Activated T-helper 1 cell treated with anti-CD3 and anti-CD28 coated beads, Interleukin-12 subunit alpha, Interleukin-12 subunit beta, Interleukin-2, Interleukin-4 antibody, amounts not matched to agents 30 ng/mL and 10 ng/mL and 1 ng/mL, durations not matched to agents 14 hours and 24 hours and 36 hours (primary cell): ENCODE measurements at regions not wholly inside any gene's neighbourhood (a gene's known extent, or its start where the extent isn't known, plus 50 kb on each side); places are given as distances from the start of the nearest gene placed in this dataset.

Source experiments
- DNase-seq: peaks from one replicate; pipeline ENCODE4 v3.0.0; 2021; ENCODE audit warnings: low spot score
- H3K27ac Mint-ChIP-seq: one replicate; pipeline ENCODE4 v1.8.0; 2021; ENCODE audit warnings: mild to moderate bottlenecking, mixed read lengths
- H3K27me3 Mint-ChIP-seq: one replicate; pipeline ENCODE4 v1.8.0; 2022; ENCODE audit warnings: mild to moderate bottlenecking, moderate library complexity, mixed read lengths; ENCODE audit not compliant: insufficient read depth
- H3K36me3 Mint-ChIP-seq: one replicate; pipeline ENCODE4 v1.8.0; 2021; ENCODE audit warnings: low read depth, mixed read lengths
- H3K4me1 Mint-ChIP-seq: one replicate; pipeline ENCODE4 v1.8.0; 2021; ENCODE audit warnings: low read depth, mixed read lengths
- H3K4me3 Mint-ChIP-seq: one replicate; pipeline ENCODE4 v1.8.0; 2021; ENCODE audit warnings: mild to moderate bottlenecking, moderate library complexity, mixed read lengths
- H3K9me3 Mint-ChIP-seq: one replicate; pipeline ENCODE4 v1.8.0; 2021; ENCODE audit warnings: mixed read lengths
- intact Hi-C: fragments of 100-400 bp; cut with micrococcal nuclease; formaldehyde crosslinking; loops from one replicate; pipeline ENCODE4 v1.15.1; 2024

- intact Hi-C loops, result no loop called here
- H3K4me1 Mint-ChIP-seq, result no peaks in the 10 kb centered on the region
- H3K27me3 Mint-ChIP-seq, result no peaks in the 10 kb centered on the region
- peaks cover 20% of the 10 kb centered on the region for H3K9me3 Mint-ChIP-seq
- no peak for DNase-seq
- H3K4me3 Mint-ChIP-seq, result no peak overlapping the region
- no peaks in the 10 kb centered on the region for H3K36me3 Mint-ChIP-seq
- H3K27ac Mint-ChIP-seq, result no peak overlapping the region
Measured at GRCh38 chr20:6993011-6993410, 225.5 kb downstream of the BMP2 start.

DNA sequence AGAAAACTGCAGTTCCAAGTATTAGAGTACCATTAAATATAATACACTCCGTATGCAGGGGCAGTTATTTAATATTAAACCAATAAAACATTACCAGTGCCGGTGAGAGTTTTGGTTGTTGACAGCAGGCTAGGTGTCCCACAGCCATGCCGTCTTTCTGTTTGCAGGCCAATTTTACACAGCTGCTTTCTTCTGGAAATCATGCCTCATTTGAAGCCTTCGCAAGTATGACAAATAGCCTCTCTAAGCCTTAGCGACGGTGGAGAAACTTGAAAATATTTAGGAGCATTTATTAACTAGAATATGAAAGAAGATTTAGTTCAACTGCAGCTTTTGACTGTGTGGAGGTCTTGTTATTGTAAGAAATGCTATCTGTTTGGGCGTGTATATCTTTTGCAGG is 226.0 kb downstream of the BMP2 start:
- Mint-ChIP-seq H3K4me1 (no peaks in the 10 kb centered on the region), H3K27me3 (no peaks in the 10 kb centered on the region), H3K9me3 (peaks cover 20% of the 10 kb centered on the region), H3K4me3 (no peak overlapping the region), H3K36me3 (no peaks in the 10 kb centered on the region), H3K27ac (no peak overlapping the region)
- intact Hi-C loops, result no loop called here
- no peak for DNase-seq

- intact Hi-C loops, result no loop called here
- Mint-ChIP-seq H3K9me3 (peaks cover 20% of the 10 kb centered on the region), H3K4me3 (no peak overlapping the region), H3K4me1 (no peaks in the 10 kb centered on the region), H3K36me3 (no peaks in the 10 kb centered on the region), H3K27me3 (no peaks in the 10 kb centered on the region), H3K27ac (no peak overlapping the region)
- no peak for DNase-seq
Measured at GRCh38 chr20:6994452-6994851, 227.0 kb downstream of the BMP2 start.

DNA sequence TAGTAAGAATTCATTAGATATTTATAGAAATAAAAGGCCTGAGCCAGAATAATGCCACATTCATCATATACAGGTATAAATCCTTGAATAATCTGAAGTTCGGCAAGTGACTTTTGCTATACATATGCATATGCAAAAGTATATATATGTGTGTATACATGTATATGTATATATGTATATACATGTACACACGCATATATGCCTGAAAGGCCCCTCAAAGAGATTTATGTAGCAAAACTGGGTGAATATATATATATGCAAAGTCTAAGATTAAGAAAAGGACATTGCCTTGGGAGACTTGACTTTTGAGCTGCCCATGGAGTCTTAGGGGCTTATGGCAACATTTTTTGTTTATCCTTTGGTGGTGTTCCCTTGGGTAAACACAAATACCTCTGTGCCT is 231.4 kb downstream of the BMP2 start:
- intact Hi-C loops, result no loop called here
- no peaks in the 10 kb centered on the region for H3K36me3 Mint-ChIP-seq
- H3K27me3 Mint-ChIP-seq, result no peaks in the 10 kb centered on the region
- no peak for DNase-seq
- H3K27ac Mint-ChIP-seq, result no peak overlapping the region
- H3K4me1 Mint-ChIP-seq, result no peaks in the 10 kb centered on the region
- H3K9me3 Mint-ChIP-seq, result peaks cover 14% of the 10 kb centered on the region
- H3K4me3 Mint-ChIP-seq, result no peak overlapping the region

DNA sequence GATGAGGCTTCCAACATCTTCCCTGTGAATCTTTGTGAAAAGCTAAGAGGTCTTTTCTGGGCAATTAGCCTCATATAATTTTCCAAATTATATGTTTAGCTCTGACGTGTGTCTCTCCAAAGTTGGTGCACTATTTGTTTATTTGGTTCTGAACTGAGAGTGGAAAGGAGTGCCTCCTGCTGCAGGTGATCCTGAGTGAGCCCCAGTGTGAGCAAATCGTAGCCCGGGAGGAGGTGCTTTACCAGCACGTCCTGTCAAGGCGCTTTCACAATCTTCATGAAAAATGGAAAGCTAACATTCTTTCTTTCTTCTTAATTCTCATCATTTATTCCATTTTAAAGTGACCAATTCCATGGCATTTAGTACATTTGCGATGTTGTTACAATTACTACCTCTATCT is 231.9 kb downstream of the BMP2 start:
- H3K36me3 Mint-ChIP-seq, result no peaks in the 10 kb centered on the region

DNA sequence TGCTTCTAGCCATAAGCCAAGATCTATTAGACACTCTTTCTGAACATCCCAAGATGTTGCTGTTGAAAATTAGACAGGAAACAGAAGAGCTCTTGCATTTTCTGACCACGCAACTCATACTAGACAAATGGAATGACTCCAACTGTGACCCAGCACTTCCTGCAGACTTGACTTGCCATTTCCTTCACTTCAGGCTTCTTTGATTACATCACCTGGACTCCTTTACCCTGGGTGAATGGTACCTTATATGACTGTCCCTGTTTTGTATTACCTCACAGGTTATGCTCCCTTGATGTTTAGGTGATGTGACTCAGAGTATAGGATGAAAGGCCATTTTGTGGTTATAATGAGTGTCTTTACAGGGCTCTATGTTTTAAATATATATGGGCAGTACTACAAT is 236.1 kb downstream of the BMP2 start:
- intact Hi-C loops, result no loop called here
- Mint-ChIP-seq H3K4me1 (no peaks in the 10 kb centered on the region), H3K36me3 (no peaks in the 10 kb centered on the region), H3K27ac (no peak overlapping the region), H3K9me3 (peaks cover 25% of the 10 kb centered on the region), H3K4me3 (no peak overlapping the region), H3K27me3 (no peaks in the 10 kb centered on the region)
- no peak for DNase-seq

More for the DNA sequence above, 231.9 kb downstream of the BMP2 start:
- Mint-ChIP-seq H3K4me1 (no peaks in the 10 kb centered on the region), H3K27me3 (no peaks in the 10 kb centered on the region), H3K27ac (no peak overlapping the region), H3K9me3 (peaks cover 12% of the 10 kb centered on the region), H3K4me3 (no peak overlapping the region)
- intact Hi-C loops, result no loop called here
- DNase-seq, result no peak

- Mint-ChIP-seq H3K36me3 (no peaks in the 10 kb centered on the region), H3K9me3 (peaks cover 34% of the 10 kb centered on the region), H3K27ac (no peak overlapping the region), H3K4me3 (no peak overlapping the region), H3K4me1 (no peaks in the 10 kb centered on the region), H3K27me3 (no peaks in the 10 kb centered on the region)
- no peak for DNase-seq
- intact Hi-C loops, result no loop called here
Measured at GRCh38 chr20:7004801-7005200, 237.3 kb downstream of the BMP2 start.

DNA sequence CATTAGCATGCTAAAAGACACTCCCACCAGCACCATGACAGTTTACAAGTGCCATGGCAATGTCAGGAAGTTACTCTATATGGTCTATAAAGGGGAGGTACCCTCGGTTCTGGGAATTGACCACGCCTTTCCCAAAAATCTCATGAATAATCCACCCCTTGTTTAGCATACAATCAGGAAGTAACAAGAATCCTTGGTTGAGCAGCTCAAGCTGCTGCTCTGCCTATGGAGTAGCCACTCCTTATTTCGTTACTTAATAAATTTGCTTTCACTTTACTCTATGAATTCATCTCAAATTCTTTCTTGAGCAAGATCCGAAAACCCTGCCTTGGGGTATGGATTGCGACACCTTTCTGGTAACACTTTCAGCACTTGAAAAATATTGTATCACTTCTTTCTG is 243.0 kb downstream of the BMP2 start:
- no peaks in the 10 kb centered on the region for H3K4me1 Mint-ChIP-seq
- H3K27me3 Mint-ChIP-seq, result no peaks in the 10 kb centered on the region
- DNase-seq, result no peak
- H3K27ac Mint-ChIP-seq, result no peak overlapping the region
- no peaks in the 10 kb centered on the region for H3K36me3 Mint-ChIP-seq
- intact Hi-C loops, result no loop called here
- H3K4me3 Mint-ChIP-seq, result no peak overlapping the region
- peaks cover 27% of the 10 kb centered on the region for H3K9me3 Mint-ChIP-seq

- H3K9me3 Mint-ChIP-seq, result no peaks in the 10 kb centered on the region
- no peaks in the 10 kb centered on the region for H3K36me3 Mint-ChIP-seq
- H3K27me3 Mint-ChIP-seq, result no peaks in the 10 kb centered on the region
- DNase-seq, result no peak
- no peaks in the 10 kb centered on the region for H3K4me1 Mint-ChIP-seq
- H3K27ac Mint-ChIP-seq, result no peak overlapping the region
- H3K4me3 Mint-ChIP-seq, result no peak overlapping the region
- intact Hi-C loops, result no loop called here
Measured at GRCh38 chr20:7015257-7015656, 247.8 kb downstream of the BMP2 start.

DNA sequence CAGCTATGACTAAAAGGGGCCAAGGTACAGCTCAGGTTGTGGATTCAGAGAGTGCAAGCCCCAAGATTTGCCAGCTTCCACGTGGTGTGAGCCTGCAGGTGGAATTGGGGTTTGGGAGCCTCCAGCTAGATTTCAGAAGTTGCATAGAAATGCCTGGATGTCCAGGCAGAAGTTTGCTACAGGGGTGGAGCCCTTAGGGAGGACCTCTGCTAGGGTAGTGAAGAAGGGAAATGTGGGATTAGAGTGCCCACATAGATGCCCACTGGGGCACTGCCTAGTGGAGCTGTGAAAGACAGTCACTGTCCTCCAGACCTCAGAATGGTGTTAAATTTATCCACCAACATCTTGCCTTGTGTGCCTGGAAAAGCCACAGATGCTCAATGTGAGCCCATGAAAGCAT is 255.1 kb downstream of the BMP2 start:
- DNase-seq, result no peak
- Mint-ChIP-seq H3K4me1 (no peaks in the 10 kb centered on the region), H3K9me3 (peaks cover 13% of the 10 kb centered on the region), H3K36me3 (no peaks in the 10 kb centered on the region), H3K4me3 (no peak overlapping the region), H3K27ac (no peak overlapping the region), H3K27me3 (no peaks in the 10 kb centered on the region)
- intact Hi-C loops, result no loop called here

GRCh38 chr20:7025635-7026034 is 258.1 kb downstream of the BMP2 start:
- H3K27me3 Mint-ChIP-seq, result no peaks in the 10 kb centered on the region

DNA sequence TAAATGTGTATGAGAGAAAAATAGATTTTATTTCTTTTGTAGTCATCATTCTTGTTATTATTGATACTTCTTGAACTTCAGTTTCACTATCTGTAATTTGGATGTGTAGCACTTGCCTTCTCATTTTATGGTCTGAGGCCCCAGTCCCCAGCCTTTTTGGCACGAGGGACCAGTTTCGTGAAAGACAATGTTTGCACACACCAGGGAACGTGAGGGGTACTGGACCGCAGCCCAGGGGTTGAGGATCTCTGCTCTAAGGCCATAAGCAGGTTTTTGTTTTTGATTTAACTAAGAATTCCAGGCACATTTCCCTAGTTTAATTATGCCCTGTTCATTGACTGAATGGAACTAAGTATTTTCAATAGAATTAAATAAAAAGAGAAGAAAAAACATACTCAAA is 261.5 kb downstream of the BMP2 start:
- no peak overlapping the region for H3K4me3 Mint-ChIP-seq
- no peaks in the 10 kb centered on the region for H3K27me3 Mint-ChIP-seq
- DNase-seq, result no peak
- H3K9me3 Mint-ChIP-seq, result peaks cover 4% of the 10 kb centered on the region
- no peaks in the 10 kb centered on the region for H3K4me1 Mint-ChIP-seq
- H3K36me3 Mint-ChIP-seq, result no peaks in the 10 kb centered on the region
- no peak overlapping the region for H3K27ac Mint-ChIP-seq
- intact Hi-C loops, result no loop called here

More at GRCh38 chr20:7025635-7026034, 258.1 kb downstream of the BMP2 start:
- intact Hi-C loops, result no loop called here
- Mint-ChIP-seq H3K27ac (no peak overlapping the region), H3K36me3 (no peaks in the 10 kb centered on the region), H3K4me3 (no peak overlapping the region), H3K9me3 (peaks cover 17% of the 10 kb centered on the region), H3K4me1 (no peaks in the 10 kb centered on the region)
- DNase-seq, result no peak

GRCh38 chr20:7031222-7031621 is 263.7 kb downstream of the BMP2 start:
- Mint-ChIP-seq H3K9me3 (peaks cover 14% of the 10 kb centered on the region), H3K36me3 (no peaks in the 10 kb centered on the region), H3K4me3 (no peak overlapping the region), H3K27me3 (no peaks in the 10 kb centered on the region), H3K4me1 (no peaks in the 10 kb centered on the region), H3K27ac (no peak overlapping the region)
- intact Hi-C loops, result no loop called here
- no peak for DNase-seq

- no peaks in the 10 kb centered on the region for H3K27me3 Mint-ChIP-seq
- no peak for DNase-seq
- intact Hi-C loops, result no loop called here
- H3K27ac Mint-ChIP-seq, result no peak overlapping the region
- no peak overlapping the region for H3K4me3 Mint-ChIP-seq
- no peaks in the 10 kb centered on the region for H3K4me1 Mint-ChIP-seq
- H3K36me3 Mint-ChIP-seq, result no peaks in the 10 kb centered on the region
- peaks cover 17% of the 10 kb centered on the region for H3K9me3 Mint-ChIP-seq
Measured at GRCh38 chr20:7038029-7038428, 270.5 kb downstream of the BMP2 start.
